Fibroblast of lung (primary cell): ENCODE measurements at regions not wholly inside any gene's neighbourhood (a gene's known extent, or its start where the extent isn't known, plus 50 kb on each side); places are given as distances from the start of the nearest gene placed in this dataset.

Experiments
- DNase-seq, 2 donors: peaks; one replicate each; pipeline versions ENCODE4 v3.0.0 to v3.0.0-alpha.2; 2010; ENCODE audit warnings: low read depth in 2 of 2
- H2AFZ ChIP-seq: 2 replicates; pipeline ENCODE4 v1.5.1; 2012; ENCODE audit warnings: low read length, control low read depth, inconsistent platforms
- H3K27ac ChIP-seq: 2 replicates; pipeline ENCODE4 v1.5.1; 2011; ENCODE audit warnings: low read length, control low read depth; ENCODE audit not compliant: insufficient read depth
- H3K27me3 ChIP-seq: 2 replicates; pipeline ENCODE4 v1.5.1; 2011; ENCODE audit warnings: mild to moderate bottlenecking, low read length; ENCODE audit not compliant: control insufficient read depth, insufficient read depth
- H3K36me3 ChIP-seq: 2 replicates; pipeline ENCODE4 v1.5.1; 2011; ENCODE audit warnings: low read length; ENCODE audit not compliant: control insufficient read depth, insufficient read depth
- H3K4me1 ChIP-seq: 2 replicates; pipeline ENCODE4 v1.5.1; 2011; ENCODE audit warnings: low read length; ENCODE audit not compliant: control insufficient read depth, insufficient read depth; ENCODE audit errors: extremely low read depth
- H3K4me2 ChIP-seq: 2 replicates; pipeline ENCODE4 v1.5.1; 2011; ENCODE audit warnings: low read length, control low read depth; ENCODE audit not compliant: insufficient read depth; ENCODE audit errors: extremely low read depth
- H3K4me3 ChIP-seq, 4 experiments: fragments of 200-600 bp in 1 of 4; sonication (generic) in 1 of 4; replicated peaks in 1 of 4; 2 replicates each; pipeline ENCODE4 v1.5.1; 2011 to 2016; ENCODE audit warnings: low read length in 4 of 4, low read depth in 3 of 4, mild to moderate bottlenecking in 3 of 4, control low read depth in 2 of 4, inconsistent platforms in 1 of 4, mixed read lengths in 1 of 4; ENCODE audit not compliant: insufficient read depth in 1 of 4; ENCODE audit errors: control extremely low read depth in 1 of 4
- H3K79me2 ChIP-seq: 2 replicates; pipeline ENCODE4 v1.5.1; 2012; ENCODE audit warnings: mild to moderate bottlenecking, low read length, inconsistent platforms; ENCODE audit not compliant: control insufficient read depth, insufficient read depth
- H3K9ac ChIP-seq: 2 replicates; pipeline ENCODE4 v1.5.1; 2011; ENCODE audit warnings: mild to moderate bottlenecking, low read length, control low read depth; ENCODE audit not compliant: insufficient read depth
- H3K9me3 ChIP-seq: 2 replicates; pipeline ENCODE4 v1.5.1; 2012; ENCODE audit warnings: low read depth, low read length; ENCODE audit not compliant: control insufficient read depth, insufficient read depth
- H4K20me1 ChIP-seq: 2 replicates; pipeline ENCODE4 v1.5.1; 2011; ENCODE audit warnings: low read length; ENCODE audit not compliant: control insufficient read depth, insufficient read depth; ENCODE audit errors: extremely low read depth
- CTCF ChIP-seq, 2 donors: IDR thresholded peaks in 1 of 2; conservative IDR thresholded peaks in 1 of 2; 1 replicate in 1 of 2; 2 replicates in 1 of 2; pipeline ENCODE4 v1.5.1; 2011 to 2012; ENCODE audit warnings: low read length in 2 of 2, control low read depth in 1 of 2, inconsistent platforms in 1 of 2, low read depth in 1 of 2, mild to moderate bottlenecking in 1 of 2
- EZH2 ChIP-seq: IDR thresholded peaks from 2 replicates; pipeline ENCODE4 v1.5.1; 2012; ENCODE audit warnings: low read length, control low read depth, mild to moderate bottlenecking; ENCODE audit errors: missing control alignments

GRCh38 chr11:11220786-11221185 is 132.3 kb downstream of the CSNK2A3 start:
- H3K4me1 ChIP-seq = no peaks in the 10 kb centered on the region

GRCh38 chr11:11218629-11218986 is 134.4 kb downstream of the CSNK2A3 start:
- Histone ChIP-seq H3K4me2 (no peak overlapping the region), H2AFZ (no peak overlapping the region), H4K20me1 (no peaks in the 10 kb centered on the region), H3K9ac (no peak overlapping the region), H3K27ac (no peak overlapping the region), H3K4me1 (no peaks in the 10 kb centered on the region), H3K4me3 (no peak overlapping the region), H3K27me3 (peaks cover 8% of the 10 kb centered on the region), H3K9me3 (no peaks in the 10 kb centered on the region), H3K79me2 (no peaks in the 10 kb centered on the region), H3K36me3 (no peaks in the 10 kb centered on the region)
- no peak for DNase-seq
- no peak for TF ChIP-seq EZH2
- TF ChIP-seq CTCF (conservative IDR thresholded peaks at IDR 0.05 in 1 of 2, IDR thresholded peaks at IDR 0.05 in 1 of 2; ENCODE audit: low read depth in 1 of 2, low read length in 2 of 2) = no peak

More at GRCh38 chr11:11220786-11221185, 132.3 kb downstream of the CSNK2A3 start:
- TF ChIP-seq CTCF (conservative IDR thresholded peaks at IDR 0.05 in 1 of 2, IDR thresholded peaks at IDR 0.05 in 1 of 2; ENCODE audit: low read depth in 1 of 2, low read length in 2 of 2) = no peak
- TF ChIP-seq EZH2 = no peak
- Histone ChIP-seq H4K20me1 (no peaks in the 10 kb centered on the region), H2AFZ (no peak overlapping the region), H3K9ac (no peak overlapping the region), H3K27ac (no peak overlapping the region), H3K9me3 (no peaks in the 10 kb centered on the region), H3K4me2 (no peak overlapping the region), H3K36me3 (no peaks in the 10 kb centered on the region), H3K79me2 (no peaks in the 10 kb centered on the region), H3K27me3 (peaks cover 4% of the 10 kb centered on the region), H3K4me3 (no peak overlapping the region)
- DNase-seq = no peak

DNA sequence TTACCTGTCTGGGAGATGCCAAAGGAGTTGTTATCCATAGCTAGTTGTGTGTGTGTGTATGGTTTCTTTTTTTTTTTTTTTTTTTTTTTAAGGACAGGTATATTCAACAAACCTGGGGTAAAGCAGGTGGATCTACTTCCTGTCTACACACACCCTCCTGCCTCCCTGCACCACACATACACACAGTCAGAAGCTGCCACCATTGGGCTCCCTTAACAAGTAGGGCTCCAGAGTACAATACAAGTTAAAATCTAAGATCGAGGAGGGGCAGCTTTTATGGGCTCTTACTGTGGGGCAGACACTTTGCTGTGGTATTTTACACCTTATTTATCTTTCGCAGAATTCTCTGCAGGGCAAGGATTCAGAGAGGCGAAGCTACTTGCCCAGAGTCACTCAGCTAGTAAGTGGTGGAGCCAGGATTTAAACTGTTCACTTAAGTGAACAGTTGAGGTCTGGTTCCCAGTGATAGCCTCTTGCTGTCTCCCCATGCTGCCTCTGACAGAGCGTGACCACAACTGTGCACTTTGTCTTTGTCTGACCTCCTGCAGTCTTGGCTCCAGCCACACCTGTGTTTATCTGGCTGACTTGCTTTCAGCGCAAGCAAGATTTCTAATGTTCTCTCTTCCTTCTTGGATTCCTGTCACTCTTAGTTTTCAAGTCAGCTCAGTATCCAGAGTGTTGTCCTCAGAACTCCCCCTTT is 135.0 kb downstream of the CSNK2A3 start:
- Histone ChIP-seq H3K4me2 (no peak overlapping the region), H3K27me3 (peaks cover 11% of the 10 kb centered on the region), H2AFZ (no peak overlapping the region)

More for the DNA sequence above, 135.0 kb downstream of the CSNK2A3 start:
- no peaks in the 10 kb centered on the region for H3K9me3 ChIP-seq
- no peak for DNase-seq
- no peak for TF ChIP-seq EZH2
- no peak for TF ChIP-seq CTCF (conservative IDR thresholded peaks at IDR 0.05 in 1 of 2, IDR thresholded peaks at IDR 0.05 in 1 of 2; ENCODE audit: low read depth in 1 of 2, low read length in 2 of 2)
- no peak overlapping the region for H3K27ac ChIP-seq
- no peak overlapping the region for H3K4me3 ChIP-seq
- H3K9ac ChIP-seq = no peak overlapping the region
- H4K20me1 ChIP-seq = no peaks in the 10 kb centered on the region
- H3K79me2 ChIP-seq = no peaks in the 10 kb centered on the region
- H3K4me1 ChIP-seq = no peaks in the 10 kb centered on the region
- H3K36me3 ChIP-seq = no peaks in the 10 kb centered on the region
